Kidney tubule cell (primary cell): ENCODE measurements at regions not wholly inside any gene's neighbourhood (a gene's known extent, or its start where the extent isn't known, plus 50 kb on each side); places are given as distances from the start of the nearest gene placed in this dataset.
"Not testable (repeated sequence)": the region's sequence is repeated elsewhere in the genome, so short reads cannot be mapped to it uniquely, and the experiment has no call there.

Experiments
- DNase-seq: peaks from one replicate; pipeline ENCODE4 v3.0.0-alpha.2; 2018; ENCODE audit warnings: low spot score

- DNase-seq, result no peak
Measured at GRCh38 chr6:140830666-140831065, 1302.1 kb upstream of the GJE1 start.

- no peak for DNase-seq
Measured at GRCh38 chr6:140828856-140829255, 1303.9 kb upstream of the GJE1 start.

GRCh38 chr6:140827593-140827992 lies 1305.1 kb upstream of the GJE1 start:
- DNase-seq, result no peak

- DNase-seq, result no peak
Measured at GRCh38 chr6:140825731-140826130, 1307.0 kb upstream of the GJE1 start.

GRCh38 chr6:140824595-140824994 lies 1308.1 kb upstream of the GJE1 start:
- DNase-seq, result no peak

- no peak for DNase-seq
Measured at GRCh38 chr6:140821196-140821595, 1311.5 kb upstream of the GJE1 start.

- DNase-seq, result no peak
Measured at GRCh38 chr6:140817176-140817575, 1315.5 kb upstream of the GJE1 start.

- DNase-seq, result no peak
Measured at GRCh38 chr6:140816681-140817080, 1316.0 kb upstream of the GJE1 start.

GRCh38 chr6:140812636-140813035 lies 1320.1 kb upstream of the GJE1 start:
- DNase-seq, result no peak

- no peak for DNase-seq
Measured at GRCh38 chr6:140811642-140812041, 1321.1 kb upstream of the GJE1 start.

GRCh38 chr6:140809694-140810101 lies 1323.0 kb upstream of the GJE1 start:
- DNase-seq, result no peak

- peak; percentile 6 for DNase-seq
Measured at GRCh38 chr6:140806431-140806830, 1326.3 kb upstream of the GJE1 start.

GRCh38 chr6:140794544-140794943 lies 1338.2 kb upstream of the GJE1 start:
- DNase-seq, result no peak

- no peak for DNase-seq
Measured at GRCh38 chr6:140790109-140790508, 1342.6 kb upstream of the GJE1 start.

- DNase-seq, result no peak
Measured at GRCh38 chr6:140789466-140789865, 1343.3 kb upstream of the GJE1 start.

- DNase-seq, result no peak
Measured at GRCh38 chr6:140785926-140786325, 1346.8 kb upstream of the GJE1 start.

- peak; percentile 81 for DNase-seq
Measured at GRCh38 chr6:140784573-140784972, 1348.2 kb upstream of the GJE1 start.

- not testable (repeated sequence) for DNase-seq
Measured at GRCh38 chr6:140783504-140783903, 1349.2 kb upstream of the GJE1 start.

GRCh38 chr6:140782941-140783340 lies 1349.8 kb upstream of the GJE1 start:
- DNase-seq, result peak; percentile 9

GRCh38 chr6:140779991-140780596 lies 1352.6 kb upstream of the GJE1 start:
- DNase-seq, result peak; percentile 28

GRCh38 chr6:140779341-140779740 lies 1353.4 kb upstream of the GJE1 start:
- no peak for DNase-seq

GRCh38 chr6:140777780-140778179 lies 1354.9 kb upstream of the GJE1 start:
- no peak for DNase-seq

- no peak for DNase-seq
Measured at GRCh38 chr6:140775061-140775460, 1357.7 kb upstream of the GJE1 start.

GRCh38 chr6:140774080-140774505 lies 1358.6 kb upstream of the GJE1 start:
- DNase-seq, result peak; percentile 70

- peak; percentile 54 for DNase-seq
Measured at GRCh38 chr6:140773276-140773675, 1359.4 kb upstream of the GJE1 start.
